Brain microvascular endothelial cell (primary cell): ENCODE measurements at regions not wholly inside any gene's neighbourhood (a gene's known extent, or its start where the extent isn't known, plus 50 kb on each side); places are given as distances from the start of the nearest gene placed in this dataset.

ENCODE experiments used
- DNase-seq: peaks from one replicate; pipeline ENCODE4 v3.0.0-alpha.2; 2020
- H3K27ac ChIP-seq: fragments of 250-450 bp; sonication (Bioruptor Pico); 2 replicates; pipeline ENCODE4 v1.5.1; 2020; ENCODE audit warnings: mild to moderate bottlenecking, moderate library complexity
- H3K27me3 ChIP-seq: fragments of 250-450 bp; sonication (Bioruptor Pico); replicated peaks from 2 replicates; pipeline ENCODE4 v1.5.1; 2020; ENCODE audit warnings: mild to moderate bottlenecking
- H3K36me3 ChIP-seq: fragments of 250-450 bp; sonication (Bioruptor Pico); replicated peaks from 2 replicates; pipeline ENCODE4 v1.5.1; 2020; ENCODE audit warnings: mild to moderate bottlenecking
- H3K4me3 ChIP-seq: 2 replicates; pipeline ENCODE4 v1.5.1; 2011; ENCODE audit warnings: low read depth, mild to moderate bottlenecking, control low read depth, low read length, moderate library complexity
- in situ Hi-C: cut with HindIII; loops from 2 replicates; pipeline ENCODE4 v1.10.0; 2017; ENCODE audit warnings: low sequenced_read_pairs, low pct_ligation_motif_present
- TF ChIP-seq, protein P1 (sequence below): IDR thresholded peaks from 2 replicates; pipeline ENCODE4 v1.5.1; 2011; ENCODE audit warnings: low read depth, mild to moderate bottlenecking, moderate library complexity, low read length, control low read depth, inconsistent platforms; ENCODE audit errors: missing control alignments

DNA sequence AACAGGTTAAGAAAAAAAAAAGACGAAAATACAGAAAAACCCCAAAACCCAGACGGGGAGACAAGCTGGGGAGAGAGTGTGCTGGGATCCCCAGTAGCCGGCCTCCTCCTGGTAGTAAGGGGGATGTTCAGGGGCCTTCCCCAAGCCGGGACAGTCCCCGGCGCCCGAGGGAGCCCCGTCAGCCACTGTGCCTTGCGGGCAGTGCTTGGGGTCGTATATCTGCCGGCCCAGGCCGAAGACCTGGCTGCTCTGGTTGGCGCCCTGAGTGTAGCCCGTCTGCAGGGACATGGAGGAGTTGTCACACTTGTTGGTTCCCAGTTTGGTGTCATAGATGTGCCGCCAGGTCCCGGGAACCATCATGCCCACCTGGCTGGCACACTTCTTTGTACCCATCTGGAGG is 287.2 kb upstream of the GADL1 start:
- no peak overlapping the region for H3K4me3 ChIP-seq
- in situ Hi-C loops, result no loop called here
- TF ChIP-seq, protein P1, sequence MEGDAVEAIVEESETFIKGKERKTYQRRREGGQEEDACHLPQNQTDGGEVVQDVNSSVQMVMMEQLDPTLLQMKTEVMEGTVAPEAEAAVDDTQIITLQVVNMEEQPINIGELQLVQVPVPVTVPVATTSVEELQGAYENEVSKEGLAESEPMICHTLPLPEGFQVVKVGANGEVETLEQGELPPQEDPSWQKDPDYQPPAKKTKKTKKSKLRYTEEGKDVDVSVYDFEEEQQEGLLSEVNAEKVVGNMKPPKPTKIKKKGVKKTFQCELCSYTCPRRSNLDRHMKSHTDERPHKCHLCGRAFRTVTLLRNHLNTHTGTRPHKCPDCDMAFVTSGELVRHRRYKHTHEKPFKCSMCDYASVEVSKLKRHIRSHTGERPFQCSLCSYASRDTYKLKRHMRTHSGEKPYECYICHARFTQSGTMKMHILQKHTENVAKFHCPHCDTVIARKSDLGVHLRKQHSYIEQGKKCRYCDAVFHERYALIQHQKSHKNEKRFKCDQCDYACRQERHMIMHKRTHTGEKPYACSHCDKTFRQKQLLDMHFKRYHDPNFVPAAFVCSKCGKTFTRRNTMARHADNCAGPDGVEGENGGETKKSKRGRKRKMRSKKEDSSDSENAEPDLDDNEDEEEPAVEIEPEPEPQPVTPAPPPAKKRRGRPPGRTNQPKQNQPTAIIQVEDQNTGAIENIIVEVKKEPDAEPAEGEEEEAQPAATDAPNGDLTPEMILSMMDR, result no peak
- H3K27ac ChIP-seq, result no peak overlapping the region
- no peak for DNase-seq
- no peaks in the 10 kb centered on the region for H3K27me3 ChIP-seq
- H3K36me3 ChIP-seq, result no peaks in the 10 kb centered on the region

DNA sequence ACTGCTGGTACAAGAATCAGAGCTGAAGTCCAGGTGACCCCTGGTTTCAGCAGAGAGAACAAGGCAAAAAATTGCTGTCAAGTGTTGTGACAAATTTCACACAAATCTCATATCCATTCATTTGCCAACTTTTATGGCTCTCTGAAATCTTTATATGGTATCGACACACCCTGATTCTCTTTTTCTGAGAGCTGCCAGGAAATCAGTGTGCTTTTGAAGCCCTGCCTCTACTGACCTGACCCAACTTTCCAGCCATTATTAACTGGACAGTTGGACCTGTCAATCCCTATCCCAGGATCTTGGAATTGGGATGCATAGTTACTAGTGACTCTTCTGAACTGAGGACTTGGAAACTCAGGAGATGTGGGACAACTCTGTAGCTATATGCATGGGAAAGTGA is 288.2 kb upstream of the GADL1 start:
- TF ChIP-seq, protein P1, result no peak
- no peaks in the 10 kb centered on the region for H3K27me3 ChIP-seq
- DNase-seq, result no peak
- no peaks in the 10 kb centered on the region for H3K36me3 ChIP-seq
- H3K27ac ChIP-seq, result no peak overlapping the region
- in situ Hi-C loops, result no loop called here
- H3K4me3 ChIP-seq, result no peak overlapping the region

DNA sequence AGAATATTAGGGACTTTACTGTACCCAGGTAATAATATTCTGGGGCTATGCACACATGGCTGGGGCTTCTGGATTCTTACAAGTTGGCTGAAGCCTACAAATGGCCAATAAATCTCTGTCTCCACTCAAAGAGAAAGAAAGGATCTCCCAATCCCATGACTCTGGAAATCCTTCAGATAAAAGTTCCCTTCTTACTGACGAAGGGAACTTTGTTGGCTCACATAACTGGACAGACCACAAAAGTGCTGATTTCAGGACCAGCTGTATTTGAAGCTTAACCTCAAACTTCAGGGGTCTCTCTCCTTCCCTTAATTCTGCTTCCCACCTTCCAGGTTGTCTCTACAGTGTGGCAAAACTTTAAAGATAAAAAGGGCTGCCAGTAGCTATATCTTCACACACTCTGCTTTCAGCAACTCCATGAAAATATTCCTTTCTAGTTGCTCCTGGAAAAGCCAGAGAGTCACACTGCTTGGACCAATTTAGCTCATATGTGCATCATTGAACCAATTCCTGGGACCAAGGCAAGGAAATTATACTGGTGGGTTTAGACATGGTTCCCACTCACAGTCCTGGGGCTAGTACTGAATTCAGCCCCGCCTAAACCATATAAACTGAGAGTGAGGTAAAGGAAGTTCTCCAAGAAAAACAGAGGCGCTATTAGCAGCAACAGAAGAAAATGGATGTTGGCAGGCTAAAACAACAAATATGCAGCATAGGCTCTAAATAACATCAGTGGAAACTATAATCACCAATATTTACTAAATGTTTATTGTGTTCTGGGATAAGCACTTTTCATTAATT is 290.0 kb upstream of the GADL1 start:
- Histone ChIP-seq H3K27ac (no peak overlapping the region), H3K27me3 (no peaks in the 10 kb centered on the region), H3K36me3 (no peaks in the 10 kb centered on the region), H3K4me3 (no peak overlapping the region)
- in situ Hi-C loops, result no loop called here
- DNase-seq, result no peak
- TF ChIP-seq, protein P1, result no peak

DNA sequence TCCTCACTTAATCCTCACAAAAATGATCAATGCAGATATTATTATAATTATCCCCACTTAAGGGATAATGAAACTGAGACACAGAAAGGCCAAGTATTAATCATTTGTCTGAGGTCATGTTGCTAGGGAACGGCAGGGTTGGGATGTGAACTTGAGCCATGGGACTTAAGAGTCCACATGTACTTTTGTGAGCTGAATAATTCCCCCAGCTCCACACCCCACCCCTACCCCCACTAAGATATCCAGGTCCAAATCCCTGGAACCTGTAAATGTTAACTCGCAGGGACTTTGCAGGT is 290.5 kb upstream of the GADL1 start:
- H3K4me3 ChIP-seq, result no peak overlapping the region
- TF ChIP-seq, protein P1, result no peak
- no peaks in the 10 kb centered on the region for H3K36me3 ChIP-seq
- in situ Hi-C loops, result no loop called here
- peak; percentile 47 for DNase-seq
- H3K27me3 ChIP-seq, result no peaks in the 10 kb centered on the region
- no peak overlapping the region for H3K27ac ChIP-seq

DNA sequence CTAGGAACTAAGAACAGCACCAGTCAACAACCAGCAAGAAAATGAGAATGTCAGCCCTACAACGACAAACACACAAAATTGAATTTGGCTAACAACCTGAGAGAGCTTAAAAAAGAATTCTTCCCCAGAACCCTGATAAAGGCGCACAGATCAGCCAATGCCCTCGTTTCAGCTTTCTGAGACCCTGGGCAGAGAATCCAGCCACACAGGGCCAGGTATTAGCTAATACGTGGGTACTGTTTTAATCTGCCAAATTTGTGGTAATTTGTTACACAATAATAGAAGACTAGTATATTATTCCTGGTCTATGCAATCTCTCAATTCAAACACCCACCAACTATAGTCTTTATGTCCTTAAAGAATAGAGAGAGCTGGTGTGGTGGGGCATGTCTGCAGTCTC is 291.6 kb upstream of the GADL1 start:
- H3K4me3 ChIP-seq, result no peak overlapping the region
- in situ Hi-C loops, result no loop called here

More for the DNA sequence above, 291.6 kb upstream of the GADL1 start:
- DNase-seq, result no peak
- TF ChIP-seq, protein P1, result no peak
- Histone ChIP-seq H3K27ac (no peak overlapping the region), H3K36me3 (no peaks in the 10 kb centered on the region), H3K27me3 (no peaks in the 10 kb centered on the region)
